Activated naive CD4-positive, alpha-beta T cell treated with anti-CD3 and anti-CD28 coated beads for 36 hours (primary cell): ENCODE measurements at regions not wholly inside any gene's neighbourhood (a gene's known extent, or its start where the extent isn't known, plus 50 kb on each side); places are given as distances from the start of the nearest gene placed in this dataset.
"Not testable (repeated sequence)": the region's sequence is repeated elsewhere in the genome, so short reads cannot be mapped to it uniquely, and the experiment has no call there.

Source experiments
- CTCF ChIA-PET: fragments of 350-600 bp; sonication (Branson Sonifier 250); formaldehyde crosslinking; loops from one replicate; lab custom pipeline; 2021; ENCODE audit warnings: antibody characterized with exemption; lab: Charles Lee
- DNase-seq: peaks from one replicate; pipeline ENCODE4 v3.0.0-alpha.2; 2020
- H3K27ac Mint-ChIP-seq: one replicate; pipeline ENCODE4 v1.8.0; 2021; ENCODE audit warnings: mild to moderate bottlenecking, mixed read lengths
- H3K27me3 Mint-ChIP-seq: one replicate; pipeline ENCODE4 v1.8.0; 2021; ENCODE audit warnings: low read depth, mixed read lengths
- H3K36me3 Mint-ChIP-seq: one replicate; pipeline ENCODE4 v1.8.0; 2021; ENCODE audit warnings: low read depth, mixed read lengths
- H3K4me1 Mint-ChIP-seq: one replicate; pipeline ENCODE4 v1.8.0; 2021; ENCODE audit warnings: low read depth, mixed read lengths
- H3K4me3 Mint-ChIP-seq: one replicate; pipeline ENCODE4 v1.8.0; 2021; ENCODE audit warnings: mild to moderate bottlenecking, moderate library complexity, mixed read lengths
- H3K9me3 Mint-ChIP-seq: one replicate; pipeline ENCODE4 v1.8.0; 2021; ENCODE audit warnings: mixed read lengths
- intact Hi-C: fragments of 100-400 bp; cut with micrococcal nuclease; formaldehyde crosslinking; loops from one replicate; pipeline ENCODE4 v1.15.1; 2023

GRCh38 chr11:13782390-13783075 is 114.1 kb downstream of the FAR1 start:
- Mint-ChIP-seq H3K36me3 (no peaks in the 10 kb centered on the region), H3K9me3 (no peaks in the 10 kb centered on the region), H3K27me3 (no peaks in the 10 kb centered on the region), H3K27ac (no peak overlapping the region), H3K4me3 (no peak overlapping the region), H3K4me1 (no peaks in the 10 kb centered on the region)
- no peak for DNase-seq
- CTCF ChIA-PET, result interaction anchor here (1.0 to 1.3 kb wide), 3 partner anchors 10 to 171 kb away, joined by 3 to 11 read pairs (median 7); no protein-coding TSS in a partner anchor
- intact Hi-C loops, result no loop called here

- H3K27me3 Mint-ChIP-seq, result no peaks in the 10 kb centered on the region
- H3K4me1 Mint-ChIP-seq, result no peaks in the 10 kb centered on the region
- no peak overlapping the region for H3K4me3 Mint-ChIP-seq
- no peak for DNase-seq
- no peak overlapping the region for H3K27ac Mint-ChIP-seq
- no peaks in the 10 kb centered on the region for H3K9me3 Mint-ChIP-seq
- intact Hi-C loops, result no loop called here
- CTCF ChIA-PET, result no interaction called here
- H3K36me3 Mint-ChIP-seq, result no peaks in the 10 kb centered on the region
These were observed 116.0 kb downstream of the FAR1 start for GRCh38 chr11:13784441-13784840.

- CTCF ChIA-PET, result no interaction called here
- DNase-seq, result no peak
- Mint-ChIP-seq H3K27me3 (no peaks in the 10 kb centered on the region), H3K4me1 (no peaks in the 10 kb centered on the region), H3K4me3 (no peak overlapping the region), H3K9me3 (no peaks in the 10 kb centered on the region), H3K36me3 (no peaks in the 10 kb centered on the region), H3K27ac (no peak overlapping the region)
- intact Hi-C loops, result no loop called here
These were observed 116.4 kb downstream of the FAR1 start for GRCh38 chr11:13784855-13785254.

GRCh38 chr11:13786688-13787087 is 118.2 kb downstream of the FAR1 start:
- intact Hi-C loops, result no loop called here
- Mint-ChIP-seq H3K27me3 (no peaks in the 10 kb centered on the region), H3K36me3 (no peaks in the 10 kb centered on the region), H3K4me3 (no peak overlapping the region), H3K27ac (no peak overlapping the region), H3K9me3 (no peaks in the 10 kb centered on the region), H3K4me1 (no peaks in the 10 kb centered on the region)
- CTCF ChIA-PET, result interaction anchor here (1.3 kb wide), 1 partner anchor 47 kb away, joined by 3 read pairs; no protein-coding TSS in a partner anchor
- no peak for DNase-seq

- H3K27me3 Mint-ChIP-seq, intact Hi-C loops, DNase-seq, H3K27ac Mint-ChIP-seq, CTCF ChIA-PET, H3K4me1 Mint-ChIP-seq, H3K4me3 Mint-ChIP-seq, H3K36me3 Mint-ChIP-seq: not testable (repeated sequence)
- H3K9me3 Mint-ChIP-seq, result peaks cover 12% of the 10 kb centered on the region
These were observed 129.1 kb downstream of the FAR1 start for GRCh38 chr11:13797616-13798015.

GRCh38 chr11:13800901-13801300 is 132.4 kb downstream of the FAR1 start:
- DNase-seq, result no peak

GRCh38 chr11:13818325-13818724 is 144.2 kb upstream of the SPON1 start:
- Mint-ChIP-seq H3K4me3 (no peak overlapping the region), H3K9me3 (peaks cover 4% of the 10 kb centered on the region), H3K4me1 (peaks cover 7% of the 10 kb centered on the region), H3K27me3 (no peaks in the 10 kb centered on the region), H3K27ac (no peak overlapping the region), H3K36me3 (no peaks in the 10 kb centered on the region)
- CTCF ChIA-PET, result interaction anchor here (1.1 kb wide), 1 partner anchor 34 kb away, joined by 3 read pairs; no protein-coding TSS in a partner anchor
- no peak for DNase-seq
- intact Hi-C loops, result no loop called here

More at GRCh38 chr11:13800901-13801300, 132.4 kb downstream of the FAR1 start:
- intact Hi-C loops, result no loop called here
- CTCF ChIA-PET, result no interaction called here
- H3K4me1 Mint-ChIP-seq, result no peaks in the 10 kb centered on the region
- no peak overlapping the region for H3K27ac Mint-ChIP-seq
- no peak overlapping the region for H3K4me3 Mint-ChIP-seq
- no peaks in the 10 kb centered on the region for H3K36me3 Mint-ChIP-seq
- H3K9me3 Mint-ChIP-seq, result peaks cover 12% of the 10 kb centered on the region
- no peaks in the 10 kb centered on the region for H3K27me3 Mint-ChIP-seq

- CTCF ChIA-PET, result no interaction called here
These were observed 135.8 kb upstream of the SPON1 start for GRCh38 chr11:13826505-13827278.

GRCh38 chr11:13831696-13832095 is 130.8 kb upstream of the SPON1 start:
- CTCF ChIA-PET, result no interaction called here
- no peak overlapping the region for H3K27ac Mint-ChIP-seq
- no peaks in the 10 kb centered on the region for H3K36me3 Mint-ChIP-seq
- no peak for DNase-seq
- no peak overlapping the region for H3K4me3 Mint-ChIP-seq
- peaks cover 11% of the 10 kb centered on the region for H3K9me3 Mint-ChIP-seq
- peaks cover 4% of the 10 kb centered on the region for H3K4me1 Mint-ChIP-seq
- H3K27me3 Mint-ChIP-seq, result no peaks in the 10 kb centered on the region
- intact Hi-C loops, result no loop called here

More at GRCh38 chr11:13826505-13827278, 135.8 kb upstream of the SPON1 start:
- Mint-ChIP-seq H3K4me3 (no peak overlapping the region), H3K36me3 (no peaks in the 10 kb centered on the region), H3K4me1 (no peaks in the 10 kb centered on the region), H3K27me3 (no peaks in the 10 kb centered on the region), H3K27ac (no peak overlapping the region), H3K9me3 (peaks cover 11% of the 10 kb centered on the region)
- intact Hi-C loops, result no loop called here
- no peak for DNase-seq

GRCh38 chr11:13834463-13834862 is 128.1 kb upstream of the SPON1 start:
- DNase-seq, result peak; percentile 6
- CTCF ChIA-PET, result interaction anchor here (0.9 to 3.3 kb wide), 7 partner anchors 17 to 105 kb away, joined by 3 to 10 read pairs (median 3); no protein-coding TSS in a partner anchor
- Mint-ChIP-seq H3K27me3 (no peaks in the 10 kb centered on the region), H3K27ac (no peak overlapping the region), H3K4me1 (peaks cover 15% of the 10 kb centered on the region), H3K9me3 (peaks cover 7% of the 10 kb centered on the region), H3K36me3 (no peaks in the 10 kb centered on the region), H3K4me3 (no peak overlapping the region)
- intact Hi-C loops, result no loop called here

GRCh38 chr11:13836666-13837065 is 125.9 kb upstream of the SPON1 start:
- H3K9me3 Mint-ChIP-seq, result no peaks in the 10 kb centered on the region
- no peaks in the 10 kb centered on the region for H3K27me3 Mint-ChIP-seq
- no peak overlapping the region for H3K4me3 Mint-ChIP-seq
- no peak overlapping the region for H3K27ac Mint-ChIP-seq
- no peak for DNase-seq
- CTCF ChIA-PET, result interaction anchor here (0.7 to 3.3 kb wide), 3 partner anchors 14 to 64 kb away, joined by 3 to 10 read pairs (median 3); no protein-coding TSS in a partner anchor
- H3K36me3 Mint-ChIP-seq, result no peaks in the 10 kb centered on the region
- intact Hi-C loops, result loop anchor here (1.0 kb wide), 1 partner anchor 33 kb away; no protein-coding TSS in a partner anchor
- H3K4me1 Mint-ChIP-seq, result peaks cover 15% of the 10 kb centered on the region

GRCh38 chr11:13837286-13837685 is 125.2 kb upstream of the SPON1 start:
- peak; percentile 12 for DNase-seq
- CTCF ChIA-PET, result interaction anchor here (1.3 kb wide), 1 partner anchor 65 kb away, joined by 3 read pairs; no protein-coding TSS in a partner anchor
- H3K4me3 Mint-ChIP-seq, result no peak overlapping the region
- H3K4me1 Mint-ChIP-seq, result peaks cover 15% of the 10 kb centered on the region
- peak overlapping the region; percentile 42 for H3K27ac Mint-ChIP-seq
- H3K27me3 Mint-ChIP-seq, result no peaks in the 10 kb centered on the region
- intact Hi-C loops, result loop anchor here (1.0 kb wide), 1 partner anchor 32 kb away; no protein-coding TSS in a partner anchor
- H3K36me3 Mint-ChIP-seq, result no peaks in the 10 kb centered on the region
- no peaks in the 10 kb centered on the region for H3K9me3 Mint-ChIP-seq
